Motor neuron (in vitro differentiated cells): ENCODE measurements at regions not wholly inside any gene's neighbourhood (a gene's known extent, or its start where the extent isn't known, plus 50 kb on each side); places are given as distances from the start of the nearest gene placed in this dataset.

Experiments
- ATAC-seq, 8 experiments: fragments of 200-7000 bp; cut with Tn5 transposase; replicated peaks in 6 of 8; 2 replicates each; pipeline ENCODE4 v1.8.0; 2021; ENCODE audit warnings: mild to moderate bottlenecking in 8 of 8, moderate library complexity in 8 of 8
- H3K27ac ChIP-seq, 2 donors: fragments of 250-450 bp; sonication (Bioruptor Pico); 2 replicates each; pipeline ENCODE4 v1.9.0; 2021; ENCODE audit warnings: antibody characterized with exemption in 2 of 2, mild to moderate bottlenecking in 2 of 2, moderate library complexity in 1 of 2
- H3K4me1 ChIP-seq, 2 donors: fragments of 250-450 bp; sonication (Bioruptor Pico); replicated peaks in 1 of 2; 2 replicates each; pipeline ENCODE4 v1.6.1; 2021; ENCODE audit warnings: antibody characterized with exemption in 2 of 2, mild to moderate bottlenecking in 2 of 2, moderate library complexity in 1 of 2
- H3K4me3 ChIP-seq, 5 donors: fragments of 250-450 bp; sonication (Bioruptor Pico); 2 replicates each; pipeline ENCODE4 v1.9.0; 2021; ENCODE audit warnings: antibody characterized with exemption in 5 of 5, mild to moderate bottlenecking in 5 of 5, moderate library complexity in 4 of 5
- WGBS, 10 experiments: fragments of 450-650 bp; shearing (Covaris generic); methylation state at CpG; one replicate each; pipeline ENCODE4 v1.0.0; 2022; 5-methylcytosine and 5-hydroxymethylcytosine counted together
- in situ Hi-C, 9 experiments: fragments of 400-800 bp; cut with MboI; loops; one replicate each; pipeline ENCODE4 v1.15.0; 2021; ENCODE audit warnings: low sequenced_read_pairs in 9 of 9, low pct_unique_long_range_greater_than_20kb in 2 of 9; ENCODE audit not compliant: unreplicated experiment in 9 of 9

- in situ Hi-C loops, result loop anchor here in 8 of 9 experiments (10.0 to 25.0 kb wide), 5 partner anchors 93 to 693 kb away; partner anchors contain the start of gene ZFP36L2 (in 7 of the 8)
- no peak for ATAC-seq
- Histone ChIP-seq H3K4me3 (no peak overlapping the region), H3K4me1 (peaks cover 25 to 26% of the 10 kb centered on the region in 2 donors), H3K27ac (no peak overlapping the region)
- WGBS, 10 experiments, result 80 to 100% (median 89%) methylated on average over 1 to 3 of the region's 5 CpGs; no CpG with 5 or more reads in 6 of the 10 experiments
These were observed 52.0 kb upstream of the HAAO start for GRCh38 chr2:42844366-42844765.

DNA sequence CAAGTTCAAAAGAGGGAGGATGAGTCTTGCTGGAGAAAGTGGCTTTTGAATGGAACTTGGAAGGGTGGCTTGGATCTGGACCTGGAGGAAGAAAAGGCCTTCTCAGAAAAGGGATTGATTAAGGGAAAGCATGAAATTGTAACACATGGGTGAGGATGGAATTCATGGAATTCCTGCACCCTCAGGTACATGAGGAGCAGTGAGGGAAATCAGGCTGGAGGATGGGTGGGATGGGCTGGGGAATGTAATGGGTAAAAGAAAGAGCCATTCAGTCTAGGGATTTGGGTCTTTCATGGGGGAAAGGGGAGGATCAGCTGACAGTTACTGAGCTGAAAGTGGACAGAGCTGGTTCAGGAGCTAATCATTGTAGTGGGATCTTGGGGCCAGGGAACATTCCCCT, 51.2 kb upstream of the HAAO start:
- H3K4me1 ChIP-seq, result peaks cover 25 to 26% of the 10 kb centered on the region in 2 donors
- in situ Hi-C loops, result loop anchor here in 8 of 9 experiments (10.0 to 25.0 kb wide), 5 partner anchors 94 to 694 kb away; partner anchors contain the start of gene ZFP36L2 (in 7 of the 8)
- no peak for ATAC-seq
- no peak overlapping the region for H3K4me3 ChIP-seq
- H3K27ac ChIP-seq, result no peak overlapping the region

- ATAC-seq, result no peak
- in situ Hi-C loops, result loop anchor here in 8 of 9 experiments (10.0 to 25.0 kb wide), 5 partner anchors 94 to 694 kb away; partner anchors contain the start of gene ZFP36L2 (in 7 of the 8)
- no peak overlapping the region for H3K27ac ChIP-seq
These were observed 50.7 kb upstream of the HAAO start for GRCh38 chr2:42843131-42843530.

GRCh38 chr2:42842466-42842865, 50.1 kb upstream of the HAAO start:
- no peak for ATAC-seq
- in situ Hi-C loops, result loop anchor here in 8 of 9 experiments (10.0 to 25.0 kb wide), 5 partner anchors 95 to 695 kb away; partner anchors contain the start of gene ZFP36L2 (in 7 of the 8)
- Histone ChIP-seq H3K27ac (no peak overlapping the region), H3K4me1 (peaks cover 25 to 26% of the 10 kb centered on the region in 2 donors), H3K4me3 (no peak overlapping the region)
- 7 to 100% (median 94%) methylated on average over 1 to 4 of the region's 4 CpGs; no CpG with 5 or more reads in 4 of the 10 experiments for WGBS, 10 experiments

More at GRCh38 chr2:42843131-42843530, 50.7 kb upstream of the HAAO start:
- WGBS, 10 experiments, result 88 to 100% (median 94%) methylated on average over 2 to 4 of the region's 6 CpGs; no CpG with 5 or more reads in 6 of the 10 experiments
- Histone ChIP-seq H3K4me1 (peaks cover 25 to 26% of the 10 kb centered on the region in 2 donors), H3K4me3 (no peak overlapping the region)
